ENCODE measurements at regions not wholly inside any gene's neighbourhood (a gene's known extent, or its start where the extent isn't known, plus 50 kb on each side); places are given as distances from the start of the nearest gene placed in this dataset.

GRCh38 chr12:115638733-115639647 lies 638.5 kb downstream of the MED13L start:
- Mint-ChIP-seq H3K27me3 (ENCODE audit: low read depth) (no peaks in the 10 kb centered on the region), H3K36me3 (ENCODE audit: low read depth) (no peaks in the 10 kb centered on the region), H3K9me3 (no peaks in the 10 kb centered on the region)

DNA sequence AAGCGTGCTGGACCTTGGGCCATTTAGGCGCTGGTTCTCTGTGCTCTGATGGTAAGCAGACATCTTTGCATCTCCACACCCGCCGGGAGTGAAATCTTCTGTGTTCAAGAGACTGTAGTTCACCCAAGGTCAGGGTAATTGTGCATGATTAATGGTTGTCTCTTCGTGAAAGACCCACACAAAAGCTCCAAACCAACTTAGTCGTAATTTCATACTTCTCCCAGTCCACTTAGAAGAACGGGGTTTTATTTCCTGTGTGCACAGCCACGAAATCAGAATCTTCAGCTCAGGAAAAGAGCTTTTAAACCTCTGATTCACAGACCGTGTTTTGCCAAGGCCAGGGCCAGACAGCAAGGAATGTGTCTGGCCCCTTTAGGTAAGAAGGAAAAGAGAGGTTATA lies 640.9 kb downstream of the MED13L start:
- peak overlapping the region; percentile 63 to 76 (median 68) for H3K27ac Mint-ChIP-seq
- H3K4me1 Mint-ChIP-seq, result peaks cover 38% of the 10 kb centered on the region
- H3K9me3 Mint-ChIP-seq, result no peaks in the 10 kb centered on the region
- H3K36me3 Mint-ChIP-seq (ENCODE audit: low read depth), result no peaks in the 10 kb centered on the region
- no peak for TF ChIP-seq CTCF (IDR thresholded peaks at IDR 0.05; ENCODE audit: unreplicated experiment in 3 of 3)
- H3K27me3 Mint-ChIP-seq (ENCODE audit: low read depth), result no peaks in the 10 kb centered on the region
- no peak overlapping the region for H3K4me3 Mint-ChIP-seq

More at GRCh38 chr12:115638733-115639647, 638.5 kb downstream of the MED13L start:
- Mint-ChIP-seq H3K4me1 (peaks cover 30% of the 10 kb centered on the region), H3K27ac (peak overlapping the region in 2 of 3 experiments; percentile 3 to 55), H3K4me3 (no peak overlapping the region)
- no peak for TF ChIP-seq CTCF (IDR thresholded peaks at IDR 0.05; ENCODE audit: unreplicated experiment in 3 of 3)

DNA sequence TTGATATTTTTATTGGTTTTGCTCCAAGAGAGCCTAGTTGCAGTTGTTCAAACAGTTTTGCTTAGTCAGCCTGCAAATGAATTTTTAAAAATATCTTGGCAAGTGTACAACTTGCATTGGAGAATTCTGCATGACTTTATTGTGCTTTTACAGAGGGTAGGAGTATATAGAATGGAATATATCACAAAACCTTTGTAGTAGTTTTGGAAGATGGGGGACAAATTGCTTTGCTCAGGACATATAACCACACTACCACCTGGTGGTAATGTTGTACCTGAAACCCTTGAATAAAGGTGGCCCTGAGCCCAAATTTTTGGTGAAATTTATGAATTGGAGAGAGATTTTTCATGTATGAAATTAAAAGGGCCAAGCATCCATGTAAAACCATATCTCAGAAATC lies 645.2 kb downstream of the MED13L start:
- TF ChIP-seq CTCF (IDR thresholded peaks at IDR 0.05; ENCODE audit: unreplicated experiment in 3 of 3), result peak; percentile 31 to 45 (median 32)
- no peaks in the 10 kb centered on the region for H3K36me3 Mint-ChIP-seq (ENCODE audit: low read depth)
- peaks cover 3% of the 10 kb centered on the region for H3K9me3 Mint-ChIP-seq
- H3K27me3 Mint-ChIP-seq (ENCODE audit: low read depth), result no peaks in the 10 kb centered on the region
- peak overlapping the region; percentile 37 to 88 (median 47) for H3K27ac Mint-ChIP-seq
- H3K4me3 Mint-ChIP-seq, result no peak overlapping the region
- peaks cover 25% of the 10 kb centered on the region for H3K4me1 Mint-ChIP-seq

- H3K4me1 Mint-ChIP-seq, result peaks cover 11% of the 10 kb centered on the region
- no peak overlapping the region for H3K27ac Mint-ChIP-seq
- no peaks in the 10 kb centered on the region for H3K27me3 Mint-ChIP-seq (ENCODE audit: low read depth)
- H3K36me3 Mint-ChIP-seq (ENCODE audit: low read depth), result no peaks in the 10 kb centered on the region
- H3K9me3 Mint-ChIP-seq, result peaks cover 3% of the 10 kb centered on the region
- H3K4me3 Mint-ChIP-seq, result no peak overlapping the region
- TF ChIP-seq CTCF (IDR thresholded peaks at IDR 0.05; ENCODE audit: unreplicated experiment in 3 of 3), result no peak
These were observed 647.4 kb downstream of the MED13L start for GRCh38 chr12:115630136-115630535.

- no peak overlapping the region for H3K4me3 Mint-ChIP-seq
- H3K9me3 Mint-ChIP-seq, result peaks cover 3% of the 10 kb centered on the region
- no peaks in the 10 kb centered on the region for H3K4me1 Mint-ChIP-seq
- no peaks in the 10 kb centered on the region for H3K36me3 Mint-ChIP-seq (ENCODE audit: low read depth)
- H3K27ac Mint-ChIP-seq, result no peak overlapping the region
- H3K27me3 Mint-ChIP-seq (ENCODE audit: low read depth), result peaks cover 4% of the 10 kb centered on the region
- no peak for TF ChIP-seq CTCF (IDR thresholded peaks at IDR 0.05; ENCODE audit: unreplicated experiment in 3 of 3)
These were observed 651.3 kb downstream of the MED13L start for GRCh38 chr12:115626210-115626609.
